ENCODE measurements at regions not wholly inside any gene's neighbourhood (a gene's known extent, or its start where the extent isn't known, plus 50 kb on each side); places are given as distances from the start of the nearest gene placed in this dataset.

- Histone ChIP-seq H3K27me3 (no peaks in the 10 kb centered on the region), H3K4me1 (no peaks in the 10 kb centered on the region), H3K27ac (no peak overlapping the region), H3K36me3 (no peaks in the 10 kb centered on the region), H3K4me3 (no peak overlapping the region), H3K9me3 (peaks cover 0 to 10% of the 10 kb centered on the region in 2 donors)
- no peak for DNase-seq (ENCODE audit: low spot score in 2 of 2)
- intact Hi-C loops (cut with DNase I), result no loop called here
- TF ChIP-seq CTCF (IDR thresholded peaks at IDR 0.05), result no peak
Observed at GRCh38 chr9:27712806-27713205, 139.5 kb upstream of the C9orf72 start.

- Histone ChIP-seq H3K4me1 (no peaks in the 10 kb centered on the region), H3K4me3 (no peak overlapping the region), H3K27me3 (no peaks in the 10 kb centered on the region), H3K9me3 (peaks cover 0 to 3% of the 10 kb centered on the region in 2 donors), H3K27ac (no peak overlapping the region), H3K36me3 (no peaks in the 10 kb centered on the region)
- DNase-seq (ENCODE audit: low spot score in 2 of 2), result no peak
- intact Hi-C loops (cut with DNase I), result no loop called here
- TF ChIP-seq CTCF (IDR thresholded peaks at IDR 0.05), result no peak
Observed at GRCh38 chr9:27714388-27714787, 141.1 kb upstream of the C9orf72 start.

GRCh38 chr9:27715651-27716050 is 142.4 kb upstream of the C9orf72 start:
- intact Hi-C loops (cut with DNase I), result no loop called here
- Histone ChIP-seq H3K27me3 (no peaks in the 10 kb centered on the region), H3K27ac (no peak overlapping the region), H3K36me3 (no peaks in the 10 kb centered on the region), H3K4me3 (no peak overlapping the region), H3K9me3 (no peaks in the 10 kb centered on the region), H3K4me1 (no peaks in the 10 kb centered on the region)
- TF ChIP-seq CTCF (IDR thresholded peaks at IDR 0.05), result no peak
- DNase-seq (ENCODE audit: low spot score in 2 of 2), result no peak

GRCh38 chr9:27717991-27718390 is 144.7 kb upstream of the C9orf72 start:
- no peak for TF ChIP-seq CTCF (IDR thresholded peaks at IDR 0.05)
- no peaks in the 10 kb centered on the region for H3K9me3 ChIP-seq
- H3K36me3 ChIP-seq, result no peaks in the 10 kb centered on the region
- no peaks in the 10 kb centered on the region for H3K4me1 ChIP-seq
- DNase-seq (ENCODE audit: low spot score in 2 of 2), result no peak
- no peak overlapping the region for H3K4me3 ChIP-seq
- H3K27ac ChIP-seq, result no peak overlapping the region
- no peaks in the 10 kb centered on the region for H3K27me3 ChIP-seq
- intact Hi-C loops (cut with DNase I), result no loop called here

GRCh38 chr9:27719711-27720110 is 146.4 kb upstream of the C9orf72 start:
- no peak for DNase-seq (ENCODE audit: low spot score in 2 of 2)
- no peaks in the 10 kb centered on the region for H3K36me3 ChIP-seq
- no peak overlapping the region for H3K27ac ChIP-seq
- intact Hi-C loops (cut with DNase I), result no loop called here
- no peaks in the 10 kb centered on the region for H3K27me3 ChIP-seq
- H3K4me3 ChIP-seq, result no peak overlapping the region
- H3K4me1 ChIP-seq, result no peaks in the 10 kb centered on the region
- TF ChIP-seq CTCF (IDR thresholded peaks at IDR 0.05), result no peak
- H3K9me3 ChIP-seq, result no peaks in the 10 kb centered on the region

GRCh38 chr9:27722866-27723265 is 149.6 kb upstream of the C9orf72 start:
- intact Hi-C loops (cut with DNase I), result no loop called here
- no peaks in the 10 kb centered on the region for H3K27me3 ChIP-seq
- no peak overlapping the region for H3K27ac ChIP-seq

More at GRCh38 chr9:27722866-27723265, 149.6 kb upstream of the C9orf72 start:
- no peak for TF ChIP-seq CTCF (IDR thresholded peaks at IDR 0.05)
- no peaks in the 10 kb centered on the region for H3K36me3 ChIP-seq
- no peak overlapping the region for H3K4me3 ChIP-seq
- DNase-seq (ENCODE audit: low spot score in 2 of 2), result no peak
- H3K9me3 ChIP-seq, result no peaks in the 10 kb centered on the region
- H3K4me1 ChIP-seq, result no peaks in the 10 kb centered on the region

All from ascending aorta (tissue), 2 donors.